IPS-20b (cell line): ENCODE measurements at regions not wholly inside any gene's neighbourhood (a gene's known extent, or its start where the extent isn't known, plus 50 kb on each side); places are given as distances from the start of the nearest gene placed in this dataset.

Experiments
- H3K27ac ChIP-seq: one replicate; pipeline ENCODE4 v1.5.1; 2013; ENCODE audit warnings: low read length
- H3K27me3 ChIP-seq: 2 replicates; pipeline ENCODE4 v1.6.1; 2013; ENCODE audit warnings: mild to moderate bottlenecking, low read length, inconsistent platforms; ENCODE audit not compliant: insufficient read depth
- H3K36me3 ChIP-seq: 2 replicates; pipeline ENCODE4 v1.6.1; 2013; ENCODE audit warnings: low read depth, mild to moderate bottlenecking, inconsistent platforms, low read length, moderate library complexity; ENCODE audit not compliant: insufficient read depth
- H3K4me1 ChIP-seq: 2 replicates; pipeline ENCODE4 v1.6.1; 2013; ENCODE audit warnings: mild to moderate bottlenecking, control low read depth, inconsistent platforms, low read length, moderate library complexity; ENCODE audit not compliant: insufficient read depth
- H3K4me3 ChIP-seq: 2 replicates; pipeline ENCODE4 v1.5.1; 2013; ENCODE audit warnings: mild to moderate bottlenecking, low read length, inconsistent platforms
- H3K9ac ChIP-seq: 2 replicates; pipeline ENCODE4 v1.6.1; 2013; ENCODE audit warnings: low read depth, mild to moderate bottlenecking, inconsistent platforms, low read length, moderate library complexity
- H3K9me3 ChIP-seq: 2 replicates; pipeline ENCODE4 v1.6.1; 2013; ENCODE audit warnings: mild to moderate bottlenecking, low read depth, low read length, inconsistent platforms; ENCODE audit not compliant: insufficient read depth

GRCh38 chr7:46208635-46209525 lies 287.8 kb upstream of the IGFBP3 start:
- Histone ChIP-seq H3K27ac (no peak overlapping the region), H3K9ac (no peak overlapping the region), H3K36me3 (no peaks in the 10 kb centered on the region), H3K9me3 (no peaks in the 10 kb centered on the region), H3K27me3 (no peaks in the 10 kb centered on the region), H3K4me1 (no peaks in the 10 kb centered on the region), H3K4me3 (no peak overlapping the region)

- Histone ChIP-seq H3K9me3 (no peaks in the 10 kb centered on the region), H3K27ac (no peak overlapping the region), H3K4me1 (no peaks in the 10 kb centered on the region), H3K4me3 (no peak overlapping the region), H3K9ac (no peak overlapping the region), H3K36me3 (no peaks in the 10 kb centered on the region), H3K27me3 (no peaks in the 10 kb centered on the region)
Observed at GRCh38 chr7:46207931-46208634, 287.0 kb upstream of the IGFBP3 start.

- no peak overlapping the region for H3K4me3 ChIP-seq
- no peaks in the 10 kb centered on the region for H3K4me1 ChIP-seq
- no peaks in the 10 kb centered on the region for H3K27me3 ChIP-seq
- H3K9me3 ChIP-seq, result no peaks in the 10 kb centered on the region
- H3K9ac ChIP-seq, result no peak overlapping the region
- H3K27ac ChIP-seq, result no peak overlapping the region
- no peaks in the 10 kb centered on the region for H3K36me3 ChIP-seq
Observed at GRCh38 chr7:46206476-46207060, 285.5 kb upstream of the IGFBP3 start.

GRCh38 chr7:46205478-46205877 lies 284.4 kb upstream of the IGFBP3 start:
- Histone ChIP-seq H3K9me3 (no peaks in the 10 kb centered on the region), H3K9ac (no peak overlapping the region), H3K36me3 (no peaks in the 10 kb centered on the region), H3K27me3 (no peaks in the 10 kb centered on the region), H3K4me3 (no peak overlapping the region), H3K27ac (no peak overlapping the region), H3K4me1 (no peaks in the 10 kb centered on the region)

- no peak overlapping the region for H3K9ac ChIP-seq
- H3K36me3 ChIP-seq, result no peaks in the 10 kb centered on the region
- H3K27me3 ChIP-seq, result no peaks in the 10 kb centered on the region
- H3K27ac ChIP-seq, result no peak overlapping the region
- no peaks in the 10 kb centered on the region for H3K9me3 ChIP-seq
- no peaks in the 10 kb centered on the region for H3K4me1 ChIP-seq
- H3K4me3 ChIP-seq, result no peak overlapping the region
Observed at GRCh38 chr7:46203926-46204325, 282.9 kb upstream of the IGFBP3 start.

GRCh38 chr7:46202379-46202778 lies 281.3 kb upstream of the IGFBP3 start:
- Histone ChIP-seq H3K27ac (no peak overlapping the region), H3K36me3 (no peaks in the 10 kb centered on the region), H3K9me3 (no peaks in the 10 kb centered on the region), H3K4me3 (no peak overlapping the region), H3K4me1 (no peaks in the 10 kb centered on the region), H3K27me3 (no peaks in the 10 kb centered on the region), H3K9ac (no peak overlapping the region)

- no peak overlapping the region for H3K27ac ChIP-seq
- no peaks in the 10 kb centered on the region for H3K9me3 ChIP-seq
- H3K27me3 ChIP-seq, result no peaks in the 10 kb centered on the region
- no peak overlapping the region for H3K4me3 ChIP-seq
- no peaks in the 10 kb centered on the region for H3K36me3 ChIP-seq
- H3K9ac ChIP-seq, result no peak overlapping the region
- no peaks in the 10 kb centered on the region for H3K4me1 ChIP-seq
Observed at GRCh38 chr7:46201961-46202360, 280.9 kb upstream of the IGFBP3 start.

- Histone ChIP-seq H3K4me1 (no peaks in the 10 kb centered on the region), H3K9me3 (no peaks in the 10 kb centered on the region)
Observed at GRCh38 chr7:46198701-46199100, 277.6 kb upstream of the IGFBP3 start.

GRCh38 chr7:46197785-46198540 lies 276.9 kb upstream of the IGFBP3 start:
- Histone ChIP-seq H3K36me3 (no peaks in the 10 kb centered on the region), H3K9me3 (no peaks in the 10 kb centered on the region), H3K9ac (no peak overlapping the region), H3K4me3 (no peak overlapping the region), H3K27ac (no peak overlapping the region), H3K4me1 (no peaks in the 10 kb centered on the region), H3K27me3 (no peaks in the 10 kb centered on the region)

More at GRCh38 chr7:46198701-46199100, 277.6 kb upstream of the IGFBP3 start:
- Histone ChIP-seq H3K36me3 (no peaks in the 10 kb centered on the region), H3K4me3 (no peak overlapping the region), H3K27me3 (no peaks in the 10 kb centered on the region), H3K9ac (no peak overlapping the region), H3K27ac (no peak overlapping the region)

GRCh38 chr7:46195934-46196333 lies 274.9 kb upstream of the IGFBP3 start:
- Histone ChIP-seq H3K4me1 (no peaks in the 10 kb centered on the region), H3K27me3 (no peaks in the 10 kb centered on the region), H3K27ac (no peak overlapping the region), H3K9me3 (no peaks in the 10 kb centered on the region), H3K9ac (no peak overlapping the region), H3K4me3 (no peak overlapping the region), H3K36me3 (no peaks in the 10 kb centered on the region)

GRCh38 chr7:46192271-46192670 lies 271.2 kb upstream of the IGFBP3 start:
- H3K4me1 ChIP-seq, result no peaks in the 10 kb centered on the region
- H3K27me3 ChIP-seq, result no peaks in the 10 kb centered on the region
- no peaks in the 10 kb centered on the region for H3K36me3 ChIP-seq
- H3K9me3 ChIP-seq, result no peaks in the 10 kb centered on the region
- H3K27ac ChIP-seq, result no peak overlapping the region
- H3K4me3 ChIP-seq, result no peak overlapping the region
- H3K9ac ChIP-seq, result no peak overlapping the region
